H1 (cell line): ENCODE measurements at regions not wholly inside any gene's neighbourhood (a gene's known extent, or its start where the extent isn't known, plus 50 kb on each side); places are given as distances from the start of the nearest gene placed in this dataset.

ENCODE experiments used
- CTCF ChIA-PET: fragments of 300-600 bp; sonication (Branson Sonifier 250); formaldehyde crosslinking; loops from one replicate; lab custom pipeline; 2021; ENCODE audit not compliant: partially characterized antibody; lab: Charles Lee
- POLR2A ChIA-PET: fragments of 300-600 bp; sonication (Branson Sonifier 250); formaldehyde crosslinking; loops from one replicate; lab custom pipeline; 2021; ENCODE audit warnings: inconsistent platforms; ENCODE audit not compliant: partially characterized antibody; lab: Charles Lee
- DNase-seq, 2 experiments: peaks; one replicate each; pipeline versions ENCODE4 v3.0.0 to v3.0.0-alpha.2; 2010 to 2022; ENCODE audit warnings: low spot score in 2 of 2, low read depth in 1 of 2, mixed read lengths in 1 of 2
- FAIRE-seq: peaks from 2 replicates; lab custom pipeline; 2011; peaks lifted over from hg19 to GRCh38; lab: Jason Lieb, UNC
- H2AFZ ChIP-seq: 2 replicates; pipeline ENCODE4 v1.8.1; 2012; ENCODE audit warnings: low read length, inconsistent platforms
- H2AK5ac ChIP-seq: 2 replicates; pipeline ENCODE4 v1.6.1; 2013; ENCODE audit warnings: low read depth, low read length
- H2BK120ac ChIP-seq: replicated peaks from 2 replicates; pipeline ENCODE3; 2013; ENCODE audit warnings: low read depth, low read length, inconsistent platforms
- H2BK12ac ChIP-seq: 2 replicates; pipeline ENCODE4 v1.6.1; 2013; ENCODE audit warnings: low read depth, low read length
- H2BK15ac ChIP-seq: 2 replicates; pipeline ENCODE4 v1.6.1; 2013; ENCODE audit warnings: low read length
- H2BK20ac ChIP-seq: 2 replicates; pipeline ENCODE4 v1.6.1; 2013; ENCODE audit warnings: low read length
- H2BK5ac ChIP-seq: 2 replicates; pipeline ENCODE4 v1.6.1; 2013; ENCODE audit warnings: low read depth, low read length
- H3K14ac ChIP-seq: 2 replicates; pipeline ENCODE4 v1.6.1; 2013; ENCODE audit warnings: inconsistent platforms; ENCODE audit not compliant: insufficient read length
- H3K18ac ChIP-seq: 2 replicates; pipeline ENCODE4 v1.6.1; 2013; ENCODE audit warnings: low read length; ENCODE audit errors: extremely low read depth
- H3K23ac ChIP-seq: 2 replicates; pipeline ENCODE4 v1.6.1; 2013; ENCODE audit warnings: inconsistent platforms; ENCODE audit not compliant: insufficient read length
- H3K23me2 ChIP-seq: 2 replicates; pipeline ENCODE4 v1.6.1; 2013; ENCODE audit warnings: low read depth, low read length
- H3K27ac ChIP-seq: 2 replicates; pipeline ENCODE4 v1.6.1; 2011; ENCODE audit warnings: low read depth, low read length, inconsistent platforms
- H3K27me3 ChIP-seq, 4 experiments: replicated peaks in 1 of 4; 1 replicate in 1 of 4; 2 replicates in 3 of 4; pipeline versions ENCODE4 v1.6.1 to v1.8.1; 2011 to 2013; ENCODE audit warnings: low read length in 3 of 4, mild to moderate bottlenecking in 3 of 4, inconsistent platforms in 2 of 4, mixed read lengths in 2 of 4, moderate library complexity in 1 of 4; ENCODE audit not compliant: control insufficient read depth in 3 of 4, insufficient read depth in 3 of 4; ENCODE audit errors: extremely low read depth in 1 of 4
- H3K36me3 ChIP-seq, 4 experiments: 2 replicates each; pipeline versions ENCODE4 v1.6.1 to v1.8.1; 2011 to 2013; ENCODE audit warnings: mild to moderate bottlenecking in 4 of 4, low read length in 3 of 4, moderate library complexity in 2 of 4, control low read depth in 1 of 4, inconsistent platforms in 1 of 4; ENCODE audit not compliant: insufficient read depth in 4 of 4, control insufficient read depth in 2 of 4
- H3K4ac ChIP-seq: replicated peaks from 2 replicates; pipeline ENCODE3; 2013; ENCODE audit warnings: low read length, low read depth, mixed read lengths, inconsistent platforms; ENCODE audit not compliant: insufficient read length
- H3K4me1 ChIP-seq, 4 experiments: replicated peaks in 1 of 4; 1 replicate in 1 of 4; 2 replicates in 3 of 4; pipeline versions ENCODE4 v1.6.1 to v1.8.1; 2011 to 2013; ENCODE audit warnings: low read length in 3 of 4, inconsistent platforms in 2 of 4, mixed read lengths in 1 of 4; ENCODE audit not compliant: insufficient read depth in 4 of 4, control insufficient read depth in 3 of 4
- H3K4me2 ChIP-seq, 2 experiments: 2 replicates each; pipeline versions ENCODE4 v1.6.1 to v1.8.1; 2011 to 2013; ENCODE audit warnings: low read depth in 2 of 2, low read length in 2 of 2, control low read depth in 1 of 2, inconsistent platforms in 1 of 2, mild to moderate bottlenecking in 1 of 2; ENCODE audit not compliant: insufficient read depth in 1 of 2
- H3K4me3 ChIP-seq, 4 experiments: fragments of 200-600, 300-600 bp in 1 of 4; sonication (generic), shearing (Covaris generic), sonication (Bioruptor Twin) in 1 of 4; 2 replicates each; pipeline versions ENCODE4 v1.5.1 to v1.8.1; 2011 to 2016; ENCODE audit warnings: low read length in 4 of 4, low read depth in 3 of 4, control low read depth in 2 of 4, inconsistent platforms in 2 of 4, mild to moderate bottlenecking in 2 of 4, mixed read lengths in 1 of 4, moderate library complexity in 1 of 4; ENCODE audit not compliant: insufficient read depth in 2 of 4; ENCODE audit errors: extremely low read depth in 1 of 4
- H3K56ac ChIP-seq: replicated peaks from 2 replicates; pipeline ENCODE3; 2013; ENCODE audit warnings: low read depth, mild to moderate bottlenecking, mixed read lengths, low read length, inconsistent platforms; ENCODE audit not compliant: insufficient read length
- H3K79me1 ChIP-seq: 2 replicates; pipeline ENCODE4 v1.6.1; 2013; ENCODE audit warnings: low read depth, low read length, control low read depth
- H3K79me2 ChIP-seq, 2 experiments: 2 replicates each; pipeline versions ENCODE4 v1.6.1 to v1.8.1; 2012 to 2013; ENCODE audit warnings: low read length in 2 of 2, mild to moderate bottlenecking in 2 of 2, inconsistent platforms in 1 of 2; ENCODE audit not compliant: insufficient read depth in 2 of 2, control insufficient read depth in 1 of 2
- H3K9ac ChIP-seq, 4 experiments: replicated peaks in 1 of 4; 1 replicate in 1 of 4; 2 replicates in 3 of 4; pipeline versions ENCODE4 v1.6.1 to v1.8.1; 2011 to 2013; ENCODE audit warnings: low read depth in 3 of 4, low read length in 3 of 4, control low read depth in 2 of 4, mild to moderate bottlenecking in 2 of 4, moderate library complexity in 2 of 4, inconsistent platforms in 1 of 4; ENCODE audit errors: extremely low read depth in 1 of 4
- H3K9me3 ChIP-seq, 2 experiments: 2 replicates each; pipeline versions ENCODE4 v1.6.1 to v1.8.1; 2012 to 2013; ENCODE audit warnings: mild to moderate bottlenecking in 2 of 2, moderate library complexity in 2 of 2, control low read depth in 1 of 2, inconsistent platforms in 1 of 2, low read depth in 1 of 2, low read length in 1 of 2, mixed read lengths in 1 of 2; ENCODE audit not compliant: insufficient read depth in 2 of 2
- H4K20me1 ChIP-seq, 2 experiments: replicated peaks in 1 of 2; 2 replicates each; pipeline versions ENCODE3 to v1.8.1; 2011 to 2013; ENCODE audit warnings: inconsistent platforms in 2 of 2, low read length in 2 of 2, mild to moderate bottlenecking in 1 of 2; ENCODE audit not compliant: insufficient read depth in 2 of 2, control insufficient read depth in 1 of 2
- H4K5ac ChIP-seq: 2 replicates; pipeline ENCODE4 v1.6.1; 2013; ENCODE audit warnings: low read length, low read depth, mixed read lengths, inconsistent platforms; ENCODE audit not compliant: insufficient read length
- H4K8ac ChIP-seq: 2 replicates; pipeline ENCODE4 v1.8.0; 2013; ENCODE audit warnings: mild to moderate bottlenecking, moderate library complexity, low read length, inconsistent platforms; ENCODE audit not compliant: insufficient read depth; ENCODE audit errors: extremely low read depth
- H4K91ac ChIP-seq: replicated peaks from 2 replicates; pipeline ENCODE3; 2013; ENCODE audit warnings: low read length, mixed read lengths, inconsistent platforms; ENCODE audit not compliant: insufficient read length
- ASH2L ChIP-seq: fragments of 200-600, 300-600 bp; sonication (generic); IDR thresholded peaks from one replicate; pipeline ENCODE4 v1.7.1; 2017; ENCODE audit warnings: low read length
- CTBP2 ChIP-seq: IDR thresholded peaks from 2 replicates; pipeline ENCODE4 v1.7.0; 2011; ENCODE audit warnings: borderline replicate concordance, mild to moderate bottlenecking, moderate library complexity, mixed read lengths, low read length; ENCODE audit not compliant: insufficient read depth, insufficient read length
- EP300 ChIP-seq, 2 experiments: IDR thresholded peaks; 1 replicate in 1 of 2; 2 replicates in 1 of 2; pipeline ENCODE4 v1.6.1; 2011 to 2012; ENCODE audit warnings: low read depth in 2 of 2, low read length in 2 of 2, mild to moderate bottlenecking in 2 of 2, borderline replicate concordance in 1 of 2, inconsistent platforms in 1 of 2, moderate library complexity in 1 of 2
- KDM4A ChIP-seq: IDR thresholded peaks from one replicate; pipeline ENCODE4 v1.7.1; 2012; ENCODE audit warnings: low read depth, mild to moderate bottlenecking, moderate library complexity, low read length, inconsistent platforms; ENCODE audit not compliant: severe bottlenecking
- MAFK ChIP-seq: IDR thresholded peaks from 2 replicates; pipeline ENCODE4 v1.6.1; 2012; ENCODE audit warnings: low read depth, mild to moderate bottlenecking, improper control_type of control experiment, low read length
- SIN3A ChIP-seq, 2 experiments: IDR thresholded peaks in 1 of 2; conservative IDR thresholded peaks in 1 of 2; 2 replicates each; pipeline ENCODE4 v1.6.1; 2011 to 2012; ENCODE audit warnings: low read length in 2 of 2, improper control_type of control experiment in 1 of 2, low read depth in 1 of 2, mild to moderate bottlenecking in 1 of 2
- SIX5 ChIP-seq: IDR thresholded peaks from 2 replicates; pipeline ENCODE4 v1.6.1; 2011; ENCODE audit warnings: mild to moderate bottlenecking, low read depth, low read length
- SP2 ChIP-seq: IDR thresholded peaks from 2 replicates; pipeline ENCODE4 v1.6.1; 2012; ENCODE audit warnings: mild to moderate bottlenecking, low read length, inconsistent platforms
- SP4 ChIP-seq: IDR thresholded peaks from 2 replicates; pipeline ENCODE4 v1.6.1; 2012; ENCODE audit warnings: low read length, inconsistent platforms
- USF2 ChIP-seq: IDR thresholded peaks from 2 replicates; pipeline ENCODE4 v1.6.1; 2011; ENCODE audit warnings: low read length, improper control_type of control experiment
- YY1 ChIP-seq: IDR thresholded peaks from 2 replicates; pipeline ENCODE4 v1.6.1; 2011; ENCODE audit warnings: low read depth, mild to moderate bottlenecking, low read length
- WGBS, 2 experiments: shearing (Covaris generic) in 1 of 2; methylation state at CpG; one replicate each; pipeline versions ENCODE4 v1.1.6 to v1.1.7; 2013 to 2015; ENCODE audit warnings: low lambda C conversion rate in 2 of 2, mixed read lengths in 2 of 2, inconsistent platforms in 1 of 2, low coverage in 1 of 2, missing lambda C conversion rate in 1 of 2; ENCODE audit not compliant: insufficient replicate concordance in 2 of 2, insufficient coverage in 1 of 2, insufficient read length in 1 of 2; ENCODE audit errors: extremely low coverage in 1 of 2, missing lambda C conversion rate in 1 of 2; 5-methylcytosine and 5-hydroxymethylcytosine counted together
- TF ChIP-seq, protein P1 (sequence below): IDR thresholded peaks from 2 replicates; pipeline ENCODE4 v1.6.1; 2011; ENCODE audit warnings: low read depth, mild to moderate bottlenecking, low read length; ENCODE audit not compliant: insufficient read depth

DNA sequence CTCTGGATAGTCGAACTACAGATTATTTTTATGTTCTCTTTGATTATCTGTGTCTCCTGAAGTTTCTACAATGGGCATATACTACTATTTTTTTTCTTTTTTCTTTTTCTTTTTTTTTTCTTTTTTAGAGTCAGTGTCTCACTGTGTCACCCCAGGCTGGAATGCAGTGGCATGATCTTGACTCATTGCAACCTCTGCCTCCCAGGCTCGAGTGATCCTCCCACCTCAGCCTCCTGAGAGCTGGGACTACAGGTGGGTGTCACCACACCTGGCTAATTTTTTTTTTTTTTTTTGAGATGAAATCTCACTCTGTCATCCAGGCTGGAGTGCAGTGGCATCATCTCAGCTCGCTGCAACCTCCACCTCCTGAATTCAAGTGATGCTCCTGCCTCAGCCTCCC is 250.7 kb upstream of the KAZN start:
- no peaks in the 10 kb centered on the region for H3K9me3 ChIP-seq
- no peak overlapping the region for H2BK120ac ChIP-seq
- H2AK5ac ChIP-seq: no peak overlapping the region
- no peak overlapping the region for H3K14ac ChIP-seq
- FAIRE-seq (no peak), DNase-seq (no peak)
- H2BK20ac ChIP-seq: no peak overlapping the region
- H3K4me2 ChIP-seq: no peak overlapping the region
- H2AFZ ChIP-seq: no peak overlapping the region
- H4K20me1 ChIP-seq: no peaks in the 10 kb centered on the region
- H2BK15ac ChIP-seq: no peak overlapping the region
- H4K91ac ChIP-seq: no peak overlapping the region
- no peaks in the 10 kb centered on the region; the same call in 1 of the 2 replicates for H3K23me2 ChIP-seq
- no peak overlapping the region for H2BK12ac ChIP-seq
- H2BK5ac ChIP-seq: no peak overlapping the region
- no peak overlapping the region for H4K5ac ChIP-seq
- H3K4ac ChIP-seq: no peak overlapping the region
- H3K9ac ChIP-seq: no peak overlapping the region
- no peaks in the 10 kb centered on the region for H3K79me1 ChIP-seq
- no peak overlapping the region for H3K18ac ChIP-seq
- no peak overlapping the region for H3K4me3 ChIP-seq
- POLR2A ChIA-PET: no interaction called here
- no peak overlapping the region for H3K27ac ChIP-seq
- CTCF ChIA-PET: interaction anchor here (0.9 kb wide), 1 partner anchor 67 kb away, joined by 3 read pairs; no protein-coding TSS in a partner anchor
- H3K27me3 ChIP-seq: no peaks in the 10 kb centered on the region
- no peak overlapping the region for H4K8ac ChIP-seq
- H3K23ac ChIP-seq: no peak overlapping the region
- no peak overlapping the region for H3K56ac ChIP-seq
- WGBS, 2 experiments: 88% methylated on average over 2 of the region's 3 CpGs; no CpG with 5 or more reads in 1 of the 2 experiments
- no peaks in the 10 kb centered on the region for H3K36me3 ChIP-seq
- H3K79me2 ChIP-seq: no peaks in the 10 kb centered on the region
- H3K4me1 ChIP-seq: peaks cover 0 to 6% (median 0%) of the 10 kb centered on the region in 4 experiments; a peak in 2 of 7 replicates
- TF ChIP-seq SP4 (no peak), EP300 (IDR thresholded peaks at IDR 0.05; ENCODE audit: borderline replicate concordance in 1 of 2, low read depth in 2 of 2, low read length in 2 of 2) (no peak), SIN3A (conservative IDR thresholded peaks at IDR 0.05 in 1 of 2, IDR thresholded peaks at IDR 0.05 in 1 of 2; ENCODE audit: low read depth in 1 of 2, low read length in 2 of 2) (no peak), USF2 (no peak), ASH2L (no peak), CTBP2 (no peak), MAFK (no peak), SIX5 (no peak), SP2 (no peak), YY1 (no peak), KDM4A (no peak)
- TF ChIP-seq, protein P1, sequence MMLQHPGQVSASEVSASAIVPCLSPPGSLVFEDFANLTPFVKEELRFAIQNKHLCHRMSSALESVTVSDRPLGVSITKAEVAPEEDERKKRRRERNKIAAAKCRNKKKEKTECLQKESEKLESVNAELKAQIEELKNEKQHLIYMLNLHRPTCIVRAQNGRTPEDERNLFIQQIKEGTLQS: no peak
